NCI-H2196 (cell line): ENCODE measurements at regions not wholly inside any gene's neighbourhood (a gene's known extent, or its start where the extent isn't known, plus 50 kb on each side); places are given as distances from the start of the nearest gene placed in this dataset.

Experiments
- DNase-seq: peaks from one replicate; lab custom pipeline; 2025; ENCODE audit not compliant: unreplicated experiment; lab: John Stamatoyannopoulos, UW

DNA sequence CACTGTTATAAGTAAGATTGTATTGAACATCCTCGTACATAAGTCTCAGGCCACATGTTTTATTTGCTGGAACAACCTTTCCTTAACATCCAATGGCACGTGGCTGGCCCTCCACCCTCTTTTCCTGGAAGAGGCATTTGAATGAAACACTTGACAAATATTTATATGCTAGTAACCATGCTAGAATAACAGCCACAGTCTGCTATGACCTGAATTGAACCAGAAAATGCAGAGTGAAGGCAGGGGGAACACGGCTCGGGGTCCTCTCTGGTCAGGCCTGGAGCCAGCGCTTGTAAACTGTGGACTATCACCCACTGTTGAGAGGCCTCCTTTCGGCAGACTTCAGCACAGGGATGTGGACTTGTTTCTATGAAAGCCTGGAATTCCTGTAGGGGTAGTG is 198.2 kb upstream of the COPS8 start:
- no peak for DNase-seq

GRCh38 chr2:236887953-236888793 is 197.5 kb upstream of the COPS8 start:
- no peak for DNase-seq

DNA sequence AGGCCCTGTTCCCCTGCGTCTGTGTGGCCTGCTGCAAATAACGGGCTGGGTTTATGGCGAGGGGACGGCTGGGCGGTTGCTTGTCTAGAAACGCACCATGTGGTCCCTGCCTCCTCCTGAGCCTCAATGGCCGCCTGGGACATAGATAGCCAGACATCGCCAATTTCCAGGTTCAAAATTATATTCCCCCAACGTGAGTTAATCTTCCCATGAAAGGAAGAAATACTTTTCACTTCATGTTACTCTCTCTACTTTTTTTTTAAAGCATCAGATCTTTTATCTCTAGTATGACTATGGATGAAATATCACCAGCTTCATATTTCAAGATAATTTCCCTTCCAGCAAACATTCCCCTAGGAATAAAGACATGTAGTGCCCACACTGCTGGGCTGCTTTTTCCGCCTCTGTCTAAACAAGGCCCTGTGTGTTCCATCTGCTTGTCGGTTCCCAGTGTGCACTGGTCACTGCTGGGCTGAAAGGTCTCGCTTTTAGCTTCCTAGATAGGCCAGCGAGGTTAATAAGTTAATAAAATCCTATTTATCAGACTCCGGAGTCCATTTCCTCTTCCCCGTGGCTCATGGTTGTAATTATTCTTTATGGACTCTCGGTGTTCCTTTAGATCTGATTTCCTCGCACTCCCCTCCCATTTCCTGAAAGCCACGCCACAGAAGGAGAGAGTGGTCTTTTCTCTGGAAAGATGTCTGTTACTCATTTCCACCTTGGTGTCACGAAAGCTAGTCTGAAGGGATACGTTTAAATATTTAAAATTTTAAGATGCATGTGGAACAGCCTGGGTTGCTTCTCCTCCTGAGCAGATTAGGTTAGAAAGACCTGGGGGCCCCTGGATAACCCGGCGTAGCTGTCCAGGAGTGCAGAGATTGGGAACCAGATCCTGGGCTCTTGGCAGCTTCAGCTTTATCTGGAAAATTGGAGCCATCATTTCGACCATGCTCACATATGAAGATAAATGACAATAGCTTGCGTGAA is 196.6 kb upstream of the COPS8 start:
- no peak for DNase-seq

DNA sequence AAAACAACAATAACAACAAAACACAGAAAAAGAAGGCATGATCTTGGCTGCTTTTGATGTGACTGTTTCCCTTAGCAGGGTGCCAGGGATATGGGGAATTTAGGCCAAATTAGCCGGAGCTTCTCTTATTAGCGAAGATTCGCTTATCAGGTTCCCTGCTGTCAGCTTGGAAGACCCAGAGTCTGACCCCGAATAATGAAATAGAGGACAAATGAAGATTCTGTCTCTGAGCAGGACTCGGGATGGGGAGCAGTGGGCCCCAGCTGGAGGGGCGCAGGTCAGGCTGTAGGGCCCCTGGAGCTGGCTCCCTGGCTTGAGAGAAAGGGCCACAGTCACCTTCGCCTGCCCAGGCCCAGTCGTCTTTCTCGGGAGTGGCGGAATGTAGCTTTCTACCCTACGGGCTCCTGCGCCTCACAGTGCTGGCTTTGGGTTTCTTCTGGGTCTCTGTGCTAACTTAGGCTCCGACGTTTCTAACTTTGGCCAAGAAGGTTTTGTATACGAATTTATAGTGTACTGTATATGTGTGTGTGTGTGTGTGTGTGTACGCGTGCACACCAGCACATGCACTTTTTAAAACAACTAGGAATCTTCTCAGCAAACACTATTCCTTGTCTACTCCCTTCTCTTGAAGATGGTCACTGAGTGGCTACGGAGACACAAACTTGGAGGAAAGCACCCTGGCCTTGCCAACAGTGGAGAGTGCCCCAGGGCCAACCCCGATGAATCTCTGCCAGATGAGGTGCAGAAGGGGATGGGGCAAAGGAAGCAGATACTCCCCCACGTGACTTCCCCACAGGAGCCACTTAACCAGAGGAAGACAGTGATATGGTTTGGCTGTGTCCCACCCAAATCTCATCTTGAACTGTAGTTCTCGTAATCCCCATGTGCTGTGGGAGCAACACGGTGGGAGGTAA is 195.6 kb upstream of the COPS8 start:
- DNase-seq = no peak

- no peak for DNase-seq
These were observed 193.0 kb upstream of the COPS8 start for GRCh38 chr2:236892721-236893120.

- no peak for DNase-seq
These were observed 190.9 kb upstream of the COPS8 start for GRCh38 chr2:236894791-236895190.

DNA sequence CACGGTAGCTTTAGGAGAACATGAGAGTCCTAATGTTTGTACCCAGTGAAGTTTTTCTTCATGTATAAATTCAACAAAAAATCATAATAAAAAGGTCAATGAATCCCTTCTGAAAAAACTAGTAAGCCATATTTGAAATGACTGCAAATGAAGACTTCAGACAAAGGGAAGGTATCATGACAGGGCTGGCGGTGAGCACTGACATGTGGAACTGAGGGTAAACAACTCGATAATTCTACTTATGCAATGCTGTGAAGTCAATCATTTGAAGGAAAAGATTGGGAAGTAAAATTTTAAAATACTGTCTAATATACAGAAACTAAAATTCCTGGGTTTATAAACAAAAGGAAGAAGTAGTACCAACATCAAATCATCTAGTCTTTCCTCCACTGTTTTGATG is 190.2 kb upstream of the COPS8 start:
- DNase-seq = no peak

DNA sequence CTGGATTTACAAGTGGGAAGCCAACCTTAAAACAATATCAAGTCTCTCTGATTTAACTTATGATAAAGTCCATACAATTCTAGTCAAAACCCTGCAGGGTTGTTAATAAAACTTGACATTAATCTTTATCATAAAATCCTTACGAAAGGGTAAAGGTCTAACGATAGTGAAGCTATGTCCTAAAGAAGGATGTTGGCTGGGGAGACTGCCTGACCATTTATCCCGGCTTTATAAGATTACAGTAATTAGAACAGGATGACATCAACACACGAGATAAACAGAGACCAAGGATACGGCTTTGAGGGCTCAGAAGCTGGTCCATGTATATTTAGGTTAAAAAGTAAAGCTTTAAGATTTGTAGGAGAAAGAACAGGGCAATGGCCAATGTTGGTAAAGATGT is 189.0 kb upstream of the COPS8 start:
- no peak for DNase-seq

DNA sequence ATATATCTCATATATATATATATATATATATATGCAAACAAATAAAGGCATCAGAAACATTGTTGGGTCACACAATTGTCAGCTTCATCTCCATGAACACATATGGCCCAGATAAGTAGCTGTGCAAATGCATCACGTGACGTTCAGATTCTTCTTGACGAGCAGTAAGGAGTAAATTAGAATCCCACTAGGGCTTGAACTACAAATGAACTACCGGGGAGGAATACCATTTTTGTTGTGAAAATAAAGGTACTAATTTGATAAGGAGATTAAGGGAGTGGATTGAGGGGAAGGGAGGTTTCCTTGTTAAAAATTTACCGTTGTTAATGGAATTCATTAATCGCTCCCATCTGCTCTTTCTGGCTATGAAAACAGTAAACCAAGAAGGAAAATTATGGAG is 186.5 kb upstream of the COPS8 start:
- no peak for DNase-seq

DNA sequence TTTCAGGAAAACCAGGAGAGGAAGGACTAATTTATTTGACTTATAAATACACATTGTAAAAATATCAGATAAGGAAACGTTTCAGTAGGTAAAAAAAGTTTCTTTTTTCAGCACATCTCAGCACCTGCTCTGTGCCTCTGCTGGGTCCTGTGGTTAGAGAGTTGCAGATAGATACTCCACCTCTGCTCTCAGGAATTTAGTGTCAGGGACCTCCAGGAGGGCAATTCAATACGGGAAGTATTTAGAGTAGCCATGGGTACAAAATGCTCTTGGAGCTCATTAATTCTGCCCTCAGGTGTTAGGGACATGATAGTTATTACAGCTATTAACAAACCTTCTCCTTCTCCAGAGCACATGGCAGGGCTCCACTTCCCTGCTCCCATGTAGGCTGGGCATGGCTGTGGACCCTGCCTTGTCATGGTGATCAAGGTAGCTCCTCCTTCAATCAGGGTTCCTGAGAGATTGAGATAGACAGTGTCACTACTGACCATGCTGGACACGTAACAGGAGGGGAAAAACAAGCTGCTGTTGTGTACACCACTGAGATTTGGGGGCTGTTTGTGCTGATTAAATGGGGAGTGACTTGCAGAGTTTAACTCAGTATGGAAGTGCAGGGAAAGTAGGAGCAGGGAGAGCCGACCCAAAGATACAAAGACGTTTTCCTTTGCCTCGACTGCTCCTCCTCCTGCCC is 185.6 kb upstream of the COPS8 start:
- no peak for DNase-seq

DNA sequence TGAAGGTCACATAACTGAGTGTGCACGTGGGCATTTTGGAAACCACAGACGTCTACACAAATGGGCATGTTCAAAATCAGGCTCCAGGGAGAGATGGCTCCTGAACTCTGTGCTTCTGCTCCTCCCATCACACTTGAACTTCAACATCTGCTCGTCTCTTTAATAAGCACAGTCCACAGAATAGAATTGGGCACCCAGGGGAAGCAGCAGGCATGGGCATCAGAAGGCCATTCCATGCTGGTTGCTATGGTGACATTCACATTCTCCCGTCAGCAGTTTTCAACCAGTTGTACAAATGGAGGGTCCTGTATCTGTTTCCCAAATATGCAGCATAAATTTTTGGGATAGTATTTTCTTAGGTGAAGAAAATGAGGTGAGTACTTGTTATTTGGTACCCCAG is 183.7 kb upstream of the COPS8 start:
- DNase-seq = no peak

- no peak for DNase-seq
These were observed 181.7 kb upstream of the COPS8 start for GRCh38 chr2:236903978-236904377.

GRCh38 chr2:236904389-236905263 is 181.1 kb upstream of the COPS8 start:
- no peak for DNase-seq

DNA sequence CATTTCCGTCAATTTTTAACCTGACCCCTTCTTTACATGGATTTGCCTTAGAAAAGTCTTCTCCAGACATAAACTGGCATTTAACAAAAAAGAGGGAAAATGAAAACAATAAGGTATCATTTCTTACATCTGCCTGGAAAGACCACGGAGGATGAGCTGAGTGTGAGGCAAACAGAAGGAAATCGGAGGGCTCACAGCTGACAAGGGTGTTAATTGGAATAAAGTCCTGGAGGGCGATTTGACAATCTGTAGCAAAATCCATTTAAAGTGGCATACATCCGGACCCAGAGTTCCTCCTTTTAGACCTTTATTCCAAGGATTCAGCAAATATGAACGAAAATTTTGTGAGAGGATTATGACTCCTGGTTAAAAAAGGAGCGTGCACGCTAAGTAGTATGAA is 179.7 kb upstream of the COPS8 start:
- no peak for DNase-seq

DNA sequence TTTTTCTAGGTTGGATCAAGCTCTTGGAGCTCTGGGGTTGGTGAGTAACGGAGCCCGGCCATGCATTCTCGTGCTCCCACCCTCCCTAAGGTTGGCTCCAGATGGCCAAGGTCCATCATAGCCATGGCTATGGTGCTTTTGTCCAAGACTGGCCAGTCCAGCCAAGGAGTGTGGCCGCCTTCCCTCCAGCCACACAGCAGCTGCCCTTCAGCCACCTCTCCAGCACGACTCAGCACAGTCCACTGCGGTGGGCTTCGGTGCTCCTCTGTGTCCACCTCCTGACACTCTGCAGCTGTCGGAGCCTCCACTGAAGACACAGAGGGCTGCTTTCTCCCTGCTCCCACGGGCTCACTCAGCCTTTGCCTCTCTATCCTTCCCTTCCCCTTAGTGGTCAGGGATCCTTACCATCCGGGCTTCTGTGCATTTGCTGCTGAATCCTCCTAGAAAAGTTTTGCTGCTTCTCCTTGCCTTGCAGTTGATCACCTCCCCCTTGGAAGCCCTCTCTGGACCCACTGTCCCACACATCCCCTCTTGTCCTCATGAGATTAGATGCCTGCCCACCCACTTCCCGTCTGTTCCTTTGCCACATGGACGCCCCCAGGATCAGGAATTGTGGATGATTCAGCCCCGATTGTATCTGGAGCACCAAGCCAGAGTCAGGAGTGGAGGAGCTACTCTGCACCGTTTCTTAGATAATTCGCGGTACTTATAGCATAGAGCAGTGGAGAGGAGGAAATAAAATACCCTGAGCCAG is 177.1 kb upstream of the COPS8 start:
- DNase-seq = no peak

DNA sequence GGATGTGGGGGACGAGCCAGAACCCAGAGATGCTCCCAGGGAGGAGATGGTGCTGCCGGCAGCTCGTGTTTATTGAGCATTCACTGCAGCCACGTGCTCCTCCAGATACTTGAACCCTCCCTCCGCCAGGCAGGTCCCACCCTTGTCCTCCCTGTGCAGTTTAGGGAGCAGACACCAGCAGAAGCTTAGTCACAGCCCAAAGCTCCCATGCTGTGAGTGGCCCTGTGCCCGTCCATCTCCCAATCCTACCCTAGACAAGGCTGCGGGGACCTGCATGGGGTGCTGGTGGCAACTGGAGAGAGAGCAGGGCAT is 176.5 kb upstream of the COPS8 start:
- DNase-seq = no peak

DNA sequence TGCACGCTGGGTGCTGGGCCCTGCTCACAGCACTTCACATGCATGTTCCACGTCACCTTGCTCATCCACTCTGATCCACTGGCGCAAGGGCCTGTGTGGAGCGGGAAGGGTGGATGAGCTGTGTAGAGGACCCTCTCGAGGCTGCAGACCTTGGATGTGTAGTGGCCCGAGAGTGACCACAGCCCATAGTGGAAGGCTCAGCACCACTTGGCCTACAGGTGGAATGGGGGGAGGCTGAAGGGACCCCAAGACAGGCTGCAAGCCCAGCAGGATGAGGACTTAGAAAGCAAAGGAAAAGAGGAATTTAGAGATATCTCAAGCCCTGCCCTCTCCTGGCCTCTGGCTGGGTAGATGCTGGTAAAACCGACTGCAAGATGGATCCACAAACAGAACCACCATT is 175.9 kb upstream of the COPS8 start:
- DNase-seq = no peak

DNA sequence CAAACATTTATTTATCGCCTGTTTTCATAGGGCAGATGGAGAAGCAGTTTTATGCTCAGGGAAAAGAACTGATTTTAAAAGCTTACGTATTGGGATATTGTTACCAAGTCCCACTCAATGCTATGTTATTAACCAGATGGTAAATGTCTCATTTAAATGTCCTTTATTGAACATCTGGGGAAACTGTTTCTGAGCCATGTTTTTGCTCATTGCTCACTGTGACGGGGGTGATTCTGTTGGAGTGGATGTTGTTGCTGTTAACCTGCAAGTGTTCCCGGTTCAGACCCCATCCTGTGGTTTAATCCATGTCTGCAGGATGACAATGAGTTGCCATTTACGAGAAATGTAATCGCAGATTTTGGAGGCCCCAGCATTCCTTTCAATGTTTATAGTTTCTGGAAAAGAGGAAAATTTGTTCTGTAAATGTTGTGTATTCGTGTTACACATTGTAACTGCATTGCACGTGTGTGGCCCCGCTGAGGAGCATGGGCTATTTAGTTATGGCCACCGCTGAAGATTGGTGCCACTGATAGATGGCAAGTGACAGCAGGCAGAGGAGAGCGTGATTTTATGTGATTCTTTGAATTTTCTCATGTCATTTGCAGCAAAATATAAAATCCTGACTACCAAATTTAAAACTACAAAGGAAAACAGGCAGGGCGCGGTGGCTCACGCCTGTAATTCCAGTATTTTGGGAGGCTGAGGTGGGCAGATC is 174.8 kb upstream of the COPS8 start:
- no peak for DNase-seq
